IMR-90 (cell line): ENCODE measurements at regions not wholly inside any gene's neighbourhood (a gene's known extent, or its start where the extent isn't known, plus 50 kb on each side); places are given as distances from the start of the nearest gene placed in this dataset.
A peak's percentile ranks its signal among the peaks of the same experiment; 100 is the strongest.

Source experiments
- ATAC-seq: fragments of 200-7000 bp; cut with Tn5 transposase; 2 replicates; pipeline ENCODE4 v1.9.1; 2020; ENCODE audit warnings: low read depth, mild to moderate bottlenecking, moderate library complexity
- BruUV-seq: library from RNA; stranded (reverse); fragments of 400-500 nt; replicated peaks from 2 replicates; lab custom pipeline; 2021; lab: Mats Ljungman, UMichigan
- CTCF ChIA-PET: fragments of 300-600 bp; formaldehyde crosslinking; extraction: SDS; loops from one replicate; lab custom pipeline; 2021; ENCODE audit warnings: antibody characterized with exemption; lab: Yijun Ruan, JAX
- POLR2A ChIA-PET: fragments of 300-600 bp; sonication (Branson Sonifier 250); formaldehyde crosslinking; loops from one replicate; lab custom pipeline; 2022; ENCODE audit warnings: antibody characterized with exemption; ENCODE audit not compliant: unreplicated experiment; lab: Charles Lee
- DNase-seq: peaks from one replicate; pipeline ENCODE4 v3.0.0; 2013
- H2AFZ ChIP-seq: replicated peaks from 2 replicates; pipeline ENCODE3; 2013; ENCODE audit warnings: low read length, mild to moderate bottlenecking; ENCODE audit not compliant: poor library complexity
- H2AK5ac ChIP-seq: 2 replicates; pipeline ENCODE4 v1.6.1; 2013; ENCODE audit warnings: low read depth, low read length, inconsistent platforms
- H2AK9ac ChIP-seq: replicated peaks from 2 replicates; pipeline ENCODE3; 2013; ENCODE audit warnings: mild to moderate bottlenecking, low read depth, low read length, moderate library complexity; ENCODE audit not compliant: poor library complexity
- H2BK120ac ChIP-seq: 2 replicates; pipeline ENCODE4 v1.6.1; 2013; ENCODE audit warnings: low read depth, low read length, inconsistent platforms
- H2BK15ac ChIP-seq: 3 replicates; pipeline ENCODE4 v1.6.1; 2013; ENCODE audit warnings: low read depth, low read length, inconsistent platforms
- H2BK20ac ChIP-seq: 2 replicates; pipeline ENCODE4 v1.6.1; 2013; ENCODE audit warnings: low read depth, mild to moderate bottlenecking, inconsistent platforms, low read length, moderate library complexity
- H2BK5ac ChIP-seq: 2 replicates; pipeline ENCODE4 v1.6.1; 2013; ENCODE audit warnings: mild to moderate bottlenecking, low read depth, low read length, inconsistent platforms; ENCODE audit not compliant: poor library complexity, severe bottlenecking
- H3K14ac ChIP-seq: replicated peaks from 2 replicates; pipeline ENCODE4 v1.6.1; 2013; ENCODE audit warnings: low read depth, low read length, inconsistent platforms
- H3K18ac ChIP-seq: 2 replicates; pipeline ENCODE4 v1.6.1; 2013; ENCODE audit warnings: low read depth, low read length, control low read depth
- H3K23ac ChIP-seq: 2 replicates; pipeline ENCODE4 v1.6.1; 2013; ENCODE audit warnings: low read depth, low read length, inconsistent platforms
- H3K27ac ChIP-seq: 2 replicates; pipeline ENCODE4 v1.5.1; 2013; ENCODE audit warnings: mild to moderate bottlenecking, control low read depth, low read length; ENCODE audit not compliant: insufficient read depth
- H3K27me3 ChIP-seq: 2 replicates; pipeline ENCODE4 v1.6.1; 2013; ENCODE audit warnings: low read length; ENCODE audit not compliant: control insufficient read depth, insufficient read depth
- H3K36me3 ChIP-seq: 2 replicates; pipeline ENCODE4 v1.6.1; 2013; ENCODE audit warnings: low read length, mixed read lengths; ENCODE audit not compliant: control insufficient read depth, insufficient read depth
- H3K4ac ChIP-seq: 2 replicates; pipeline ENCODE4 v1.6.1; 2013; ENCODE audit warnings: low read depth, low read length, inconsistent platforms
- H3K4me1 ChIP-seq: 2 replicates; pipeline ENCODE4 v1.6.1; 2013; ENCODE audit warnings: low read length, mixed read lengths; ENCODE audit not compliant: control insufficient read depth, insufficient read depth
- H3K4me2 ChIP-seq: 2 replicates; pipeline ENCODE4 v1.6.1; 2013; ENCODE audit warnings: low read depth, mild to moderate bottlenecking, control low read depth, low read length, moderate library complexity
- H3K4me3 ChIP-seq: 2 replicates; pipeline ENCODE4 v1.5.1; 2013; ENCODE audit warnings: low read depth, mild to moderate bottlenecking, control low read depth, low read length, moderate library complexity; ENCODE audit not compliant: insufficient read depth
- H3K56ac ChIP-seq: 2 replicates; pipeline ENCODE4 v1.6.1; 2013; ENCODE audit warnings: low read length, inconsistent platforms; ENCODE audit not compliant: insufficient read depth; ENCODE audit errors: extremely low read depth
- H3K79me1 ChIP-seq, 2 experiments: 2 replicates each; pipeline ENCODE4 v1.6.1; 2013; ENCODE audit warnings: low read length in 2 of 2, inconsistent platforms in 1 of 2, low read depth in 1 of 2
- H3K9ac ChIP-seq: 2 replicates; pipeline ENCODE4 v1.6.1; 2013; ENCODE audit warnings: low read depth, low read length, control low read depth
- H3K9me1 ChIP-seq: 2 replicates; pipeline ENCODE4 v1.6.1; 2013; ENCODE audit warnings: low read length, inconsistent platforms; ENCODE audit not compliant: insufficient read depth
- H3K9me3 ChIP-seq: 2 replicates; pipeline ENCODE4 v1.6.1; 2013; ENCODE audit warnings: low read length; ENCODE audit not compliant: control insufficient read depth, insufficient read depth
- H4K20me1 ChIP-seq: 2 replicates; pipeline ENCODE4 v1.6.1; 2013; ENCODE audit warnings: low read length, inconsistent platforms; ENCODE audit not compliant: insufficient read depth
- H4K5ac ChIP-seq: 2 replicates; pipeline ENCODE4 v1.6.1; 2013; ENCODE audit warnings: mild to moderate bottlenecking, low read depth, low read length, control low read depth
- H4K8ac ChIP-seq, 2 experiments: 2 replicates each; pipeline ENCODE4 v1.6.1; 2013; ENCODE audit warnings: low read depth in 2 of 2, low read length in 2 of 2, control low read depth in 1 of 2, inconsistent platforms in 1 of 2
- H4K91ac ChIP-seq: 2 replicates; pipeline ENCODE4 v1.6.1; 2013; ENCODE audit warnings: low read depth, low read length, inconsistent platforms; ENCODE audit not compliant: insufficient read depth
- MAFK ChIP-seq: IDR thresholded peaks from 2 replicates; pipeline ENCODE4 v1.6.1; 2012; ENCODE audit warnings: low read depth, low read length, improper control_type of control experiment
- WGBS, 2 experiments: methylation state at CpG; one replicate each; pipeline versions ENCODE4 v1.1.5 to v1.1.7; 2013; ENCODE audit warnings: missing lambda C conversion rate in 2 of 2; ENCODE audit not compliant: insufficient read length in 1 of 2; ENCODE audit errors: extremely low coverage in 2 of 2; 5-methylcytosine and 5-hydroxymethylcytosine counted together
- dilution Hi-C: fragments of 300-500 bp; cut with HindIII; formaldehyde crosslinking; loops from one replicate; pipeline ENCODE4 v1.14.3; 2018; ENCODE audit warnings: low sequenced_read_pairs; ENCODE audit not compliant: unreplicated experiment
- in situ Hi-C: fragments of 300-500 bp; cut with MboI; formaldehyde crosslinking; loops from 3 replicates; pipeline ENCODE4 v1.14.3; 2019; ENCODE audit warnings: low sequenced_read_pairs, inconsistent platforms, mixed read lengths
- intact Hi-C: fragments of 100-400 bp; cut with micrococcal nuclease; formaldehyde crosslinking; loops from 2 replicates; pipeline ENCODE4 v1.10.0; 2022
- TF ChIP-seq, protein P1 (sequence below): conservative IDR thresholded peaks from 2 replicates; pipeline ENCODE4 v1.5.1; 2012; ENCODE audit warnings: mild to moderate bottlenecking, low read depth, low read length, improper control_type of control experiment

GRCh38 chr6:105838171-105838570 is 248.0 kb upstream of the PRDM1 start:
- no peak overlapping the region for H2BK15ac ChIP-seq
- H3K9me3 ChIP-seq, result no peaks in the 10 kb centered on the region
- dilution Hi-C loops (no loop called here), intact Hi-C loops (loop anchor here (10.0 kb wide), 1 partner anchor 353 kb away; no protein-coding TSS in a partner anchor), in situ Hi-C loops (no loop called here)
- no peak overlapping the region for H3K4me3 ChIP-seq
- DNase-seq, result peak; percentile 15
- no CpG with 5 or more reads among the region's 1 CpG for WGBS, 2 experiments
- H3K4me2 ChIP-seq, result no peak overlapping the region
- no peaks in the 10 kb centered on the region for H3K79me1 ChIP-seq
- no peaks in the 10 kb centered on the region for H4K20me1 ChIP-seq
- H2AFZ ChIP-seq, result no peak overlapping the region
- no peak overlapping the region for H4K91ac ChIP-seq
- H2AK5ac ChIP-seq, result no peak overlapping the region
- CTCF ChIA-PET, result no interaction called here
- H3K4ac ChIP-seq, result no peak overlapping the region
- no peak overlapping the region for H4K8ac ChIP-seq
- no peaks in the 10 kb centered on the region for H3K27me3 ChIP-seq
- no peak for ATAC-seq
- H3K36me3 ChIP-seq, result no peaks in the 10 kb centered on the region
- TF ChIP-seq MAFK, result 0 out of 2 replicates have a peak, but pooled peaks have one; percentile 5
- TF ChIP-seq, protein P1, sequence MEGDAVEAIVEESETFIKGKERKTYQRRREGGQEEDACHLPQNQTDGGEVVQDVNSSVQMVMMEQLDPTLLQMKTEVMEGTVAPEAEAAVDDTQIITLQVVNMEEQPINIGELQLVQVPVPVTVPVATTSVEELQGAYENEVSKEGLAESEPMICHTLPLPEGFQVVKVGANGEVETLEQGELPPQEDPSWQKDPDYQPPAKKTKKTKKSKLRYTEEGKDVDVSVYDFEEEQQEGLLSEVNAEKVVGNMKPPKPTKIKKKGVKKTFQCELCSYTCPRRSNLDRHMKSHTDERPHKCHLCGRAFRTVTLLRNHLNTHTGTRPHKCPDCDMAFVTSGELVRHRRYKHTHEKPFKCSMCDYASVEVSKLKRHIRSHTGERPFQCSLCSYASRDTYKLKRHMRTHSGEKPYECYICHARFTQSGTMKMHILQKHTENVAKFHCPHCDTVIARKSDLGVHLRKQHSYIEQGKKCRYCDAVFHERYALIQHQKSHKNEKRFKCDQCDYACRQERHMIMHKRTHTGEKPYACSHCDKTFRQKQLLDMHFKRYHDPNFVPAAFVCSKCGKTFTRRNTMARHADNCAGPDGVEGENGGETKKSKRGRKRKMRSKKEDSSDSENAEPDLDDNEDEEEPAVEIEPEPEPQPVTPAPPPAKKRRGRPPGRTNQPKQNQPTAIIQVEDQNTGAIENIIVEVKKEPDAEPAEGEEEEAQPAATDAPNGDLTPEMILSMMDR, result no peak
- no peak overlapping the region for H2AK9ac ChIP-seq
- no peak overlapping the region for H3K9ac ChIP-seq
- POLR2A ChIA-PET, result no interaction called here
- no peak overlapping the region for H4K5ac ChIP-seq
- H3K14ac ChIP-seq, result no peak overlapping the region
- no peaks in the 10 kb centered on the region for H3K9me1 ChIP-seq
- no peak overlapping the region for H2BK20ac ChIP-seq
- H3K4me1 ChIP-seq, result no peaks in the 10 kb centered on the region; the same call in 1 of the 2 replicates
- no peak overlapping the region for H3K18ac ChIP-seq
- no peak overlapping the region for H3K56ac ChIP-seq
- no peak overlapping the region for H2BK120ac ChIP-seq
- H2BK5ac ChIP-seq, result no peak overlapping the region
- H3K23ac ChIP-seq, result no peak overlapping the region
- no peak overlapping the region for H3K27ac ChIP-seq
- no TSS peak for BruUV-seq
